ENCODE measurements at regions not wholly inside any gene's neighbourhood (a gene's known extent, or its start where the extent isn't known, plus 50 kb on each side); places are given as distances from the start of the nearest gene placed in this dataset.

DNA sequence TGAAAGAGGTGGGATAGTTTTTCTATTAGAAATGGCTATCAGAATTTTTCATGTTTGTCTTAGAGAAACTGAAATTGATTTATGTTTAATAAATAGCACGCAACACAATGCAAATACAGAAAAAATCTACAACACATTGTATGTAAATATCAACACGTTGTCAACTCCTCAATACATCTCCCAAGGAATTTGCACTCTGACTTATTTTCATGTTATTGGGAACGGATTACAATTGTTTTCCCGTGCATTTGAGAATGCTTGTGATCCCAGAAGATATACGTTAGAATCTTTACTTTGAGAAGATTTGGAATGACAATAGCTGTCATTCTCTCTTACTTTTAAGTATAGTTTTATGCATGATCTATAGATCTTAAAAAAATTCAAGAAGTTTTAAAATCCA, 313.8 kb upstream of the AKR1E2 start:
- Histone ChIP-seq H2BK12ac (ENCODE audit: insufficient read length, low read depth, low read length) (no peak overlapping the region), H3K9me3 (ENCODE audit: control insufficient read depth, low read depth, low read length) (no peaks in the 10 kb centered on the region), H2AFZ (ENCODE audit: low read length) (no peak overlapping the region), H4K5ac (ENCODE audit: insufficient read length, low read depth, low read length) (no peak overlapping the region), H2BK15ac (ENCODE audit: low read depth, low read length) (no peak overlapping the region), H3K23ac (ENCODE audit: insufficient read length, low read depth, low read length) (no peak overlapping the region), H3K9ac (ENCODE audit: extremely low read depth, insufficient read length, low read length) (no peak overlapping the region), H2BK5ac (ENCODE audit: insufficient read length, low read length) (no peak overlapping the region), H2BK120ac (ENCODE audit: low read depth, low read length, poor library complexity, severe bottlenecking) (no peak overlapping the region), H3K18ac (ENCODE audit: insufficient read length, low read depth, low read length) (no peak overlapping the region), H2AK5ac (ENCODE audit: insufficient read length, low read length) (no peak overlapping the region), H4K8ac (replicated peaks; ENCODE audit: insufficient read length, low read depth, low read length) (no peak overlapping the region), H3K4ac (ENCODE audit: low read depth, low read length) (no peak overlapping the region), H3K4me2 (ENCODE audit: insufficient read depth, insufficient read length, low read length) (no peak overlapping the region), H4K91ac (ENCODE audit: insufficient read length, low read depth, low read length) (no peak overlapping the region), H3T11ph (ENCODE audit: low read length) (no peak overlapping the region), H3K56ac (ENCODE audit: insufficient read length, low read depth, low read length) (no peak overlapping the region), H3K4me1 (ENCODE audit: insufficient read depth, low read length) (no peaks in the 10 kb centered on the region), H3K79me2 (ENCODE audit: insufficient read depth, low read length) (no peaks in the 10 kb centered on the region), H3K27me3 (ENCODE audit: insufficient read depth, low read length) (no peaks in the 10 kb centered on the region), H3K27ac (ENCODE audit: insufficient read length, low read depth, low read length) (no peak overlapping the region), H2BK20ac (ENCODE audit: low read depth, low read length, poor library complexity, severe bottlenecking) (no peak overlapping the region), H3K23me2 (ENCODE audit: insufficient read length, low read depth, low read length, poor library complexity, severe bottlenecking) (no peaks in the 10 kb centered on the region), H4K20me1 (ENCODE audit: control insufficient read depth, insufficient read depth, insufficient read length) (no peaks in the 10 kb centered on the region), H3K79me1 (ENCODE audit: insufficient read depth, low read depth, low read length, poor library complexity, severe bottlenecking) (no peaks in the 10 kb centered on the region), H3K14ac (ENCODE audit: insufficient read depth, low read length) (no peak overlapping the region)
- no peak for TF ChIP-seq CTCF (conservative IDR thresholded peaks at IDR 0.05)
- Mint-ChIP-seq H3K27me3 (ENCODE audit: low read depth) (no peaks in the 10 kb centered on the region; the same call in 1 of the 2 replicates), H3K36me3 (ENCODE audit: insufficient read depth in 1 of 3, low read depth in 3 of 3) (no peaks in the 10 kb centered on the region; a peak in 1 of 7 replicates), H3K4me3 (no peak overlapping the region), H3K27ac (no peak overlapping the region), H3K4me1 (0 out of 4 replicates have a peak, but pooled peaks cover 0 to 4% of the 10 kb centered on the region in 2 experiments), H3K9me3 (no peaks in the 10 kb centered on the region)
- no CpG with 5 or more reads among the region's 5 CpGs for WGBS (ENCODE audit: extremely low coverage, insufficient read length, low lambda C conversion rate)
- DNase-seq: no peak
